Lower leg skin (tissue), 4 donors: ENCODE measurements at regions not wholly inside any gene's neighbourhood (a gene's known extent, or its start where the extent isn't known, plus 50 kb on each side); places are given as distances from the start of the nearest gene placed in this dataset.

Source experiments
- DNase-seq, 2 donors: peaks; one replicate each; pipeline ENCODE4 v3.0.0-alpha.2; 2019; ENCODE audit warnings: low spot score in 2 of 2
- H3K4me3 ChIP-seq: fragments of 200-600 bp; sonication (generic); 2 replicates; pipeline ENCODE4 v1.5.1; 2017; ENCODE audit warnings: mild to moderate bottlenecking, low read depth; ENCODE audit not compliant: poor library complexity, severe bottlenecking
- POLR2A ChIP-seq, 2 donors: fragments of 450-650 bp; IDR thresholded peaks; one replicate each; pipeline ENCODE4 v1.6.1; 2016 to 2017; ENCODE audit warnings: antibody characterized with exemption in 2 of 2, mild to moderate bottlenecking in 1 of 2, moderate library complexity in 1 of 2
- WGBS, 2 donors: methylation state at CpG; one replicate each; pipeline ENCODE4 v1.1.5; 2018; 5-methylcytosine and 5-hydroxymethylcytosine counted together
- intact Hi-C: fragments of 100-400 bp; cut with DNase I; formaldehyde crosslinking; loops from one replicate; pipeline ENCODE4 v1.15.0; 2023; ENCODE audit warnings: low total_unique reads
- TF ChIP-seq, protein P1 (sequence below), 3 donors: fragments of 450-650 bp; IDR thresholded peaks; one replicate each; pipeline ENCODE4 v1.5.1; 2016; ENCODE audit warnings: antibody characterized with exemption in 3 of 3, mild to moderate bottlenecking in 3 of 3, moderate library complexity in 2 of 3

DNA sequence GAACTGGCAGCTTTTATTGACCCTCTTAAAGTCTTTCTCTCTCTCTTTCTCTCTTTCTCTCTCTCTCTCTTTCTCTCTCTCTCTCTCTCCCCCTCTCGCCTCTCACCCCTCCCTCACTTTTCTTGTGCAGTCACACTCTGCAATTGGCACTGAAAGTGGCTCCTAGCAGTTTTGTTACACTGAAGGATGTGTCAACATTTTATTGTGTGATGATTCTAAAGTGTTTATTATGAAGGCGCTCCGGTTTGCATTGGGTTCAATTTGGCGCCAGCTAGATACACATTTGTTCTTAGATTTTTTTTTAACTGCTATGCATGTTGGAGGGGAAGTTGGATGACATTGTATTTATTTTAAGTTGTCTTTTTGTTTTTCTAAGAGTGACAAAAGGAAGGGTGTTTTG is 64.0 kb upstream of the CHRM3 start:
- no peak for TF ChIP-seq POLR2A (IDR thresholded peaks at IDR 0.05)
- TF ChIP-seq, protein P1, sequence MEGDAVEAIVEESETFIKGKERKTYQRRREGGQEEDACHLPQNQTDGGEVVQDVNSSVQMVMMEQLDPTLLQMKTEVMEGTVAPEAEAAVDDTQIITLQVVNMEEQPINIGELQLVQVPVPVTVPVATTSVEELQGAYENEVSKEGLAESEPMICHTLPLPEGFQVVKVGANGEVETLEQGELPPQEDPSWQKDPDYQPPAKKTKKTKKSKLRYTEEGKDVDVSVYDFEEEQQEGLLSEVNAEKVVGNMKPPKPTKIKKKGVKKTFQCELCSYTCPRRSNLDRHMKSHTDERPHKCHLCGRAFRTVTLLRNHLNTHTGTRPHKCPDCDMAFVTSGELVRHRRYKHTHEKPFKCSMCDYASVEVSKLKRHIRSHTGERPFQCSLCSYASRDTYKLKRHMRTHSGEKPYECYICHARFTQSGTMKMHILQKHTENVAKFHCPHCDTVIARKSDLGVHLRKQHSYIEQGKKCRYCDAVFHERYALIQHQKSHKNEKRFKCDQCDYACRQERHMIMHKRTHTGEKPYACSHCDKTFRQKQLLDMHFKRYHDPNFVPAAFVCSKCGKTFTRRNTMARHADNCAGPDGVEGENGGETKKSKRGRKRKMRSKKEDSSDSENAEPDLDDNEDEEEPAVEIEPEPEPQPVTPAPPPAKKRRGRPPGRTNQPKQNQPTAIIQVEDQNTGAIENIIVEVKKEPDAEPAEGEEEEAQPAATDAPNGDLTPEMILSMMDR (IDR thresholded peaks at IDR 0.05), result no peak
- intact Hi-C loops, result no loop called here
- DNase-seq, result no peak
- 45 to 52% methylated on average over 4 of the region's 4 CpGs for WGBS, 2 donors
- no peak overlapping the region for H3K4me3 ChIP-seq

DNA sequence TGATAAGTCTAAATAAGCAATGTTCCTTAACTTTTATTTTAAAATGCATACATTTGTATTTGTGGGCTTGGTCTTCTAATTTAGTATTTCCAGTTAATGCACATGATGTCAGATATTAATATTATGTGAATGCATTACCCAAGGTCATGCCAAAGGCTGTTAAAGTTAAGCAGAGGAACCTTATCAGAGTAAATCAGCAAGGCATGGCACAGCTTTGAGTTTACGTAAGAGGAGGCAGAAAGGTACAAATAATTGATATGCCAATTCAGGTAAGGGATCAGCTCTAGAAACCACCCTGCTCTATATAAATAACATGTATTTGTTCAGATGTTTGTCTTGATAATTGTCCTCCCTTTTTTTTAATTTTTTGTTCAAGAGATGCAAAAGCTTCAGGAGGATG is 64.5 kb upstream of the CHRM3 start:
- intact Hi-C loops, result no loop called here
- WGBS, 2 donors, result 44 to 65% methylated on average over 1 of the region's 1 CpG
- no peak for DNase-seq
- H3K4me3 ChIP-seq, result no peak overlapping the region
- TF ChIP-seq POLR2A (IDR thresholded peaks at IDR 0.05), result no peak
- TF ChIP-seq, protein P1 (IDR thresholded peaks at IDR 0.05), result no peak

DNA sequence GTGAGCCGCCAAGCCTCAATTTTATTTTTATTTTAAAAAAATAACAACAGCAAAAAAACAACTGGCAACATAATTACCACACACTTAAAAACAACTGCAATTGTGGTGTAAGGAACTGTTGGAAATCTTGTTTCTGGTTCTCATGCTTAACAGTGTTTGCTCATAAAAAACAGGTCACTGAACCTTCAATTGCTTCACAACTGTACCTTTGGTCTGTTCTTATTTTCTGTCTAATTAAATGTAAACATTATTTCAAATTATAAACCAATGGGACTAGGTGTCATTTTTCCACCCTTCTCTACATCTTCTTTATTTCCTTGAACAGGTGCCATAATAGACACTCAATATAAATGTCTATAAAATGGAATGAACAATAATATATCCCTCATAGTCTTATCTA is 68.4 kb upstream of the CHRM3 start:
- WGBS, 2 donors, result 97% methylated on average over 1 of the region's 1 CpG
- H3K4me3 ChIP-seq, result no peak overlapping the region
- intact Hi-C loops, result no loop called here
- TF ChIP-seq, protein P1 (IDR thresholded peaks at IDR 0.05), result no peak
- no peak for TF ChIP-seq POLR2A (IDR thresholded peaks at IDR 0.05)
- no peak for DNase-seq

DNA sequence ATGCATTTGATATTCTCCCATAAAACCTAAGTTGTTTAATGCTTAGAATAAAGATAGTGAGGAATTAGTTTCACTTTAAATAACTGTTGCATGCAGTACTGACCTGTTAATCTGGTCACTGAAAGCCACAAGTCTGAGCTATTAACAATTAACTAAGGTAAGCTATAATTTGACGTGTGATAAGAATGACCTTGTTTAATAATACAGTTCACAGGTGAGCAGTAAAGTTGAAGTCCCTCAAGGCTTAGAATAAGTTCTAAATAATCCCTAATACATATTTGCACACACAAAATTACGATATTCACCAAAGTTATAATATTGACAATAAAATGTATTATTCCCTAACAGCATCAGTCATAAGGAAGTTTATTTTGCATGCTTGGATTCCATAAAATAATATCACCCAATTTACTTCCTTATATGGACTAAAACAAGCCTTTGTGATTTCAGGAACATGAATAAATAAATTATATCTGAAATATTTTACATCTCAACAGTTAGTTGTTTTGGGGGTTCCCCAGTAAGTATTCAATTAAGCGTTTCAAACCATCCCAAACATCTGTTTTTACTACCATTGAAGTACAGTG is 70.6 kb upstream of the CHRM3 start:
- TF ChIP-seq, protein P1 (IDR thresholded peaks at IDR 0.05), result no peak
- no peak for TF ChIP-seq POLR2A (IDR thresholded peaks at IDR 0.05)
- no peak for DNase-seq
- 72 to 76% methylated on average over 3 of the region's 3 CpGs for WGBS, 2 donors
- intact Hi-C loops, result no loop called here
- H3K4me3 ChIP-seq, result no peak overlapping the region

DNA sequence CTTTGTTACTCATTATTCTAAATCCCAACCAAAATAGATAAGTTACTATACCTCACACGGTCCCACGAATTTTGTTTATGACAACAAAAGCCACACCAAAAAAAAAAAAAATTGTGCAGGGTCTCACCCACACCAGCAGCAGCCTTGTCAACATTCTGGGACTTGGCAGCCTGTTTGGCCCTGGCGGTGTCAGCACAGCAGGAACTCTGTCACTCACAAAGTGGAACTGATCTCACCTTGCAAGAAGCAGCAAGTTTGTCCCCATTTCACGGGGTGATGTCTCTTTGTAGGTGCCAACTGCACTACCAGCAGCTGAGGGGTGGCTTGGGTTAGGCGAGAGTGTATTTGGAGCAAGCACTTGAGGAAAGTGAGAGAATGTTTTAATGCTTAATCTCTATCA is 75.0 kb upstream of the CHRM3 start:
- intact Hi-C loops, result no loop called here
- 79 to 80% methylated on average over 5 of the region's 5 CpGs for WGBS, 2 donors
- no peak overlapping the region for H3K4me3 ChIP-seq
- DNase-seq, result no peak
- no peak for TF ChIP-seq POLR2A (IDR thresholded peaks at IDR 0.05)
- TF ChIP-seq, protein P1 (IDR thresholded peaks at IDR 0.05), result no peak

DNA sequence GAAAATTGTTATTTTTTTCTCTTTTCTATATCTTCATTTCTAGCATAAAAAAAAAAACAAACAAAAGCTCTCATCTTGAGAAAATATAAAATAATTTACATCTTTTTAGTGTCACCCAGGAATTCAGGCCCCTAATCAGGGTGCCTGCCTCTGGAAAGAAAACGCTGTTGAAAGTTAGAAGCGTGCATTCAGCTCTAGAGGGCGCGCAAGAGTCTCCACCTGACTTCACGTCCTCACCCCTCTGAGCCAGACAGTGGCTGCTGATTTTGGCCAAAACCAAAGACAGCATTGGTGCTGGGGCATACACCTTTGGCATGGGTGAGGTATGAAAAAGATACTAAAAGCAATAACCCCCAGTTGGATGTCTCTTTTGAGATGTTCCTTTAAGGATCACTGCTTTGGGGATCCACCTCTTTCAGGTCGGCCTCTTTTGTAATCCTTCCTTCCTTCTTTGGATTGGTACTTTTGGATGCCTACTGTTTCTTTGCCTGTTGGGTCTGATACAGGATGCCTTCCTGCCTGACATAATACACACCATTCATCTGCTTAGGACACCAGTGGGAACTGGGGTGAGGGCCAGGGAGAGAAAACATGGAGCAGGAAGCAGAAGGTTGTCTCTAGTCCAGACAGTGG is 77.6 kb upstream of the CHRM3 start:
- TF ChIP-seq, protein P1 (IDR thresholded peaks at IDR 0.05), result no peak
- no peak for TF ChIP-seq POLR2A (IDR thresholded peaks at IDR 0.05)
- WGBS, 2 donors, result 27 to 34% methylated on average over 6 of the region's 6 CpGs
- intact Hi-C loops, result no loop called here
- no peak for DNase-seq
- no peak overlapping the region for H3K4me3 ChIP-seq
